ENCODE measurements at regions not wholly inside any gene's neighbourhood (a gene's known extent, or its start where the extent isn't known, plus 50 kb on each side); places are given as distances from the start of the nearest gene placed in this dataset.

DNA sequence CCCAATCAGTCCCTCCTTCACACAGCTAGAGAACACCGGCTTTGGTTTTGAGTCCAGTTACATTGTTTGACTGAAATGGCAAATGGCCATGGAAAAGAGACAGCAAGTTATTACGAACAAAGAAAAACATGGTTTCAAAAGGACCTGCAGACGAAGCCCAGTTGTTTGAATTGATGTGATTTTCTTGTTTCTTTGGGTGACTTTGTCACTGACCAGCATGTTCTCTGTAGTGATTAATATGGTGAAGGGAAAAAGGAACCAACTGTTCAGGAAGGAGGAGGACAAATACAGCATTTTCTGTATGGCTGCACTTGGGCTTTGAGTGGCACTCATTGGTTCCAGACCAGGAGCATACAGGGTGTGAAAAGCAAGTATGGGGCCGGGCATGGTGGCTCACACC is 217.4 kb upstream of the TPM1 start:
- H3K4me3 ChIP-seq (ENCODE audit: low read depth, low read length), result no peak overlapping the region
- TF ChIP-seq, protein P1, sequence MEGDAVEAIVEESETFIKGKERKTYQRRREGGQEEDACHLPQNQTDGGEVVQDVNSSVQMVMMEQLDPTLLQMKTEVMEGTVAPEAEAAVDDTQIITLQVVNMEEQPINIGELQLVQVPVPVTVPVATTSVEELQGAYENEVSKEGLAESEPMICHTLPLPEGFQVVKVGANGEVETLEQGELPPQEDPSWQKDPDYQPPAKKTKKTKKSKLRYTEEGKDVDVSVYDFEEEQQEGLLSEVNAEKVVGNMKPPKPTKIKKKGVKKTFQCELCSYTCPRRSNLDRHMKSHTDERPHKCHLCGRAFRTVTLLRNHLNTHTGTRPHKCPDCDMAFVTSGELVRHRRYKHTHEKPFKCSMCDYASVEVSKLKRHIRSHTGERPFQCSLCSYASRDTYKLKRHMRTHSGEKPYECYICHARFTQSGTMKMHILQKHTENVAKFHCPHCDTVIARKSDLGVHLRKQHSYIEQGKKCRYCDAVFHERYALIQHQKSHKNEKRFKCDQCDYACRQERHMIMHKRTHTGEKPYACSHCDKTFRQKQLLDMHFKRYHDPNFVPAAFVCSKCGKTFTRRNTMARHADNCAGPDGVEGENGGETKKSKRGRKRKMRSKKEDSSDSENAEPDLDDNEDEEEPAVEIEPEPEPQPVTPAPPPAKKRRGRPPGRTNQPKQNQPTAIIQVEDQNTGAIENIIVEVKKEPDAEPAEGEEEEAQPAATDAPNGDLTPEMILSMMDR (conservative IDR thresholded peaks at IDR 0.05; ENCODE audit: low read depth, low read length), result no peak
- DNase-seq (ENCODE audit: low read depth), result no peak

DNA sequence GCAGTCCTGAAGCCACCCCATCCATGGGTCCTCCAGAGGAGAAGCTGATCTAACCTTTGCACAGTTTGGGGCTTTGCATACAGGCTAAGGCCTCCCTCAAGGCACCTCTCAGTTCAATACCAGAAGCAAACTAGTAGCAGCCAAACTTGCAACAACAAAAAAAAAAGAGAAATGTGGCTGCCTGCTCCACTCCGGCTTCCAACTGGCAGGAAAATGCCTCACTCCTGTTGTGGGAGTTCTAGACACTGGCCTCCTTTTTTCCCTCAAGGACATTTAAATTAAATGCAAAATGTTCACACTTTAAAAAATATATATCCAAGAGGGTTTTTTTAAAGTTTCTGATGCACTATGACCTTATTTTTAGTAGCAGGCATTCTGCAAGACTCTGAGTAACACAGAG is 216.0 kb upstream of the TPM1 start:
- H3K4me3 ChIP-seq (ENCODE audit: low read depth, low read length), result no peak overlapping the region
- TF ChIP-seq, protein P1 (conservative IDR thresholded peaks at IDR 0.05; ENCODE audit: low read depth, low read length), result no peak
- no peak for DNase-seq (ENCODE audit: low read depth)

DNA sequence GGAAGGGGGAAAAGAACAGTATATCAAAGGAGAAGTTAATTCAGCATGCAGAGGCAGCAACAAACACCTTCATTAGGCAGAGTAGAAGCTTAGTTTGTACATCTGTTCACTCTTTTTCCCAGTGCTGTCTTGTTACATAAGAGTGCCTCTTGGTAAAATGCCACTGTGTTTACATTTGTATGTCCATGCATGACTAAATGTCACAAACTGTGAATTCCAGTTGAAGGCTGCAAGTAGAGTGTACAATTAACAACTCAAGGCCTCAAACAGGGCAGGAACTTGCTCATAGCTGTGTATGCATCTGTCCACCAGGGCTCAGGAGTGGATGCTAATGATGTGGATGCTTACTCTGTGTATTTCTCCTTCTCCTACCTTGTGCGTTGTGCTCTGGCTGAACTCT is 214.2 kb upstream of the TPM1 start:
- H3K4me3 ChIP-seq (ENCODE audit: low read depth, low read length), result no peak overlapping the region
- DNase-seq (ENCODE audit: low read depth), result no peak
- TF ChIP-seq, protein P1 (conservative IDR thresholded peaks at IDR 0.05; ENCODE audit: low read depth, low read length), result peak; percentile 47

DNA sequence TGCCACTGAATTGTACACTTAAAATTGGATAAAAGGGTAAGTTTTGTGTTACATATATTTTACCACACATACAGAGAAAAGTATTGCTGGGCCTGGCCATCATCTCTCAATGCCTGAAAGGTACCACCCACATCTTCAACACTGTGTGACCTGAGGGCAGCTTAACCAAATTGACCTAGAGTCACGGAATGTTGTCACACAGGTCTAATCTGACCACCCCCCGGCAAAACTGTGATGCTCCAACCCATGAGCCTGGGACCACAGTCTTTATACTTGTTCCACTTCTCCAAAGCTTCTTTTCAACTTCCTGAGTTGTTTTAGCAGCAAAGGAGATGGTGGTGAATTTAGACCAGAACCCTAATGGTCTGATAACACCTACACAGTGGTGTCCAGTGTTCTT is 210.3 kb upstream of the TPM1 start:
- TF ChIP-seq, protein P1 (conservative IDR thresholded peaks at IDR 0.05; ENCODE audit: low read depth, low read length), result no peak
- no peak overlapping the region for H3K4me3 ChIP-seq (ENCODE audit: low read depth, low read length)
- no peak for DNase-seq (ENCODE audit: low read depth)

DNA sequence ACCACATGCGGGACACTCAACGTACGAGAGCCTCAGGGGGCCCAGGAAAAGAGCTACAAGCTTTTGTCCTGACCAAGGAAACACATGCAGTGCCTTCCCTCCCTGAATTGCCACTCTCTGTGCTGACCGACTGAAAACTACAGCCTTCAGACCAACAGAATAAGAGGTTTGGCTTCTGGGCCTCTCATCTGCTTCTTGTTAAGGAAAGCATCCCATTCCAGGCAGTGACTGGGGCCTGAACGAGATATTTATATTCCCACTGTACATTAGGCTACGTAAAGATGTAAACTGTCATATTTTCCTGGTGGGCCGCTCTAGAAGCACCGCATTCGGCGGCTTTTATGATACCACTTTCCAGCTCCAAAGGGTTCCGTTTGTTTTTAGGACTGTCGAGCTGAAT is 208.9 kb upstream of the TPM1 start:
- no peak overlapping the region for H3K4me3 ChIP-seq (ENCODE audit: low read depth, low read length)
- TF ChIP-seq, protein P1 (conservative IDR thresholded peaks at IDR 0.05; ENCODE audit: low read depth, low read length), result no peak
- DNase-seq (ENCODE audit: low read depth), result no peak

DNA sequence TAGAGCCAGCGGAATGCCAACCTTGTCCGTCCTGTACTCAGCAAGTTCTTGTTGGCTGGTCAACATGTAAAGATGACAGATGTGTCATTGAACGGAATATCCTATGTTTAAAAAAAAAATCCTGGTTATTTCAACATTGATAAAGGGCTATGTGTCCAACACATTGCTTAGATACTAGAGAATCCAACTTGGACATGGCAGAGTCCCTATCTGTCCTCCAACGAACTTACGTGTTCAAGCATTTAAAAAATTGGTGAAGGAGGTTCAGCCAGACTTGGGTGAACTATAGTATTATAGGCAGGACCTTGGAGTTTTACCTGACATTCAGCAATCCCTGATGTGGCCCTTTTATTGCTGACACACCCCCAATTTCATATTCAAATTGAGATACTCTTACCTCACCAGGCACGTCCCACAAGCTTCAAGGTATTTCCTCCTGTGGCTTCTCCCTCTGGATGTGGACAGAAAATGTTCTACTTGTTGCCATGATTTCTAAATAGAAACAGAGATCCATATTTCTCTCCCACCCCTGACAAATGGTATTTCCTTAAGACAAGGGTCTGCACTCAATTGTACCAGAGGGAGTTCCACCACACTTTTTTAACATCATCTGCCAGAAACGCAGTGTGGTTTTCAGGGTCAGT is 207.7 kb upstream of the TPM1 start:
- DNase-seq (ENCODE audit: low read depth), result no peak
- TF ChIP-seq, protein P1 (conservative IDR thresholded peaks at IDR 0.05; ENCODE audit: low read depth, low read length), result no peak
- no peak overlapping the region for H3K4me3 ChIP-seq (ENCODE audit: low read depth, low read length)

DNA sequence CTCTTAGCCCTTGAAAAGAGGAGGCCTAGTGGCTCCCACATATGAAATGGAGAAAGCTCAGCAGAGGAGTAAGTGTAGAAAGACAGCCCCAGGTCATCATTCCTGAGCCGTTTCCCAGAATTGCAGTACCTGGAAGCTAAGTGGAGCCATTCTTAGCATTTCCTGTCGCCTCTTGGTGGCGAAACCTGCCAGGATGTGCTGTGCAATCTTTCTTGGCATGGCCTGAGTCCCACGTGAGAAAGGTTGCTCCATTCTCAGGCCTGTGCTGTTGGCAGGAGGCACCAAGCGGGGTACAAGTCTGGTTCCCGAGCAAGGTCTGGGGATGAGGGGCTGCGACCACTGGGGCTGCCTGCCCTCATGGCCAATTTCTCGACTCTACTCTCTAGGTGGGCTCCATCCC is 207.2 kb upstream of the TPM1 start:
- TF ChIP-seq, protein P1 (conservative IDR thresholded peaks at IDR 0.05; ENCODE audit: low read depth, low read length), result no peak
- H3K4me3 ChIP-seq (ENCODE audit: low read depth, low read length), result no peak overlapping the region
- DNase-seq (ENCODE audit: low read depth), result no peak

Measured in epithelial cell of proximal tubule (primary cell).